ENCODE measurements at regions not wholly inside any gene's neighbourhood (a gene's known extent, or its start where the extent isn't known, plus 50 kb on each side); places are given as distances from the start of the nearest gene placed in this dataset.

GRCh38 chr4:80145739-80146138 is 51.6 kb upstream of the PRDM8 start:
- Histone ChIP-seq H3K27me3 (replicated peaks) (no peaks in the 10 kb centered on the region), H3K27ac (no peak overlapping the region), H3K36me3 (replicated peaks) (no peaks in the 10 kb centered on the region), H3K4me3 (ENCODE audit: low read depth, low read length) (no peak overlapping the region)
- in situ Hi-C loops (cut with HindIII; ENCODE audit: low pct_ligation_motif_present, low sequenced_read_pairs): no loop called here
- no peak for TF ChIP-seq CTCF (IDR thresholded peaks at IDR 0.05; ENCODE audit: low read depth, low read length, missing control alignments)
- DNase-seq: no peak

GRCh38 chr4:80144676-80145470 is 52.4 kb upstream of the PRDM8 start:
- DNase-seq: no peak
- TF ChIP-seq CTCF (IDR thresholded peaks at IDR 0.05; ENCODE audit: low read depth, low read length, missing control alignments): no peak
- Histone ChIP-seq H3K27ac (no peak overlapping the region), H3K27me3 (replicated peaks) (no peaks in the 10 kb centered on the region), H3K36me3 (replicated peaks) (no peaks in the 10 kb centered on the region), H3K4me3 (ENCODE audit: low read depth, low read length) (no peak overlapping the region)
- in situ Hi-C loops (cut with HindIII; ENCODE audit: low pct_ligation_motif_present, low sequenced_read_pairs): no loop called here

GRCh38 chr4:80143307-80143679 is 54.0 kb upstream of the PRDM8 start:
- Histone ChIP-seq H3K36me3 (replicated peaks) (no peaks in the 10 kb centered on the region), H3K27ac (no peak overlapping the region), H3K4me3 (ENCODE audit: low read depth, low read length) (no peak overlapping the region), H3K27me3 (replicated peaks) (no peaks in the 10 kb centered on the region)
- no peak for DNase-seq
- TF ChIP-seq CTCF (IDR thresholded peaks at IDR 0.05; ENCODE audit: low read depth, low read length, missing control alignments): no peak
- in situ Hi-C loops (cut with HindIII; ENCODE audit: low pct_ligation_motif_present, low sequenced_read_pairs): no loop called here

- in situ Hi-C loops (cut with HindIII; ENCODE audit: low pct_ligation_motif_present, low sequenced_read_pairs): no loop called here
- Histone ChIP-seq H3K27me3 (replicated peaks) (no peaks in the 10 kb centered on the region), H3K4me3 (ENCODE audit: low read depth, low read length) (no peak overlapping the region), H3K36me3 (replicated peaks) (no peaks in the 10 kb centered on the region), H3K27ac (no peak overlapping the region)
- no peak for TF ChIP-seq CTCF (IDR thresholded peaks at IDR 0.05; ENCODE audit: low read depth, low read length, missing control alignments)
- no peak for DNase-seq
These were observed 54.7 kb upstream of the PRDM8 start for GRCh38 chr4:80142394-80143306.

- no peak for DNase-seq
- H3K4me3 ChIP-seq (ENCODE audit: low read depth, low read length): no peak overlapping the region
- H3K36me3 ChIP-seq (replicated peaks): no peaks in the 10 kb centered on the region
- no peak for TF ChIP-seq CTCF (IDR thresholded peaks at IDR 0.05; ENCODE audit: low read depth, low read length, missing control alignments)
- in situ Hi-C loops (cut with HindIII; ENCODE audit: low pct_ligation_motif_present, low sequenced_read_pairs): no loop called here
- no peaks in the 10 kb centered on the region for H3K27me3 ChIP-seq (replicated peaks)
- H3K27ac ChIP-seq: no peak overlapping the region
These were observed 55.8 kb upstream of the PRDM8 start for GRCh38 chr4:80141543-80141942.

All from brain microvascular endothelial cell (primary cell).